Mucosa of descending colon (tissue), 3 donors: ENCODE measurements at regions not wholly inside any gene's neighbourhood (a gene's known extent, or its start where the extent isn't known, plus 50 kb on each side); places are given as distances from the start of the nearest gene placed in this dataset.

ENCODE experiments used
- ATAC-seq: fragments of 200-7000 bp; cut with Tn5 transposase; one replicate; pipeline ENCODE4 v1.9.1; 2020; ENCODE audit warnings: mild to moderate bottlenecking, moderate library complexity
- DNase-seq, 3 donors: peaks; one replicate each; pipeline ENCODE4 v3.0.0-alpha.2; 2020
- H3K36me3 ChIP-seq: fragments of 200-600 bp; one replicate; pipeline ENCODE4 v1.8.0; 2021; ENCODE audit warnings: low read depth, mild to moderate bottlenecking
- H3K4me1 ChIP-seq: fragments of 200-600 bp; one replicate; pipeline ENCODE4 v1.8.0; 2021; ENCODE audit warnings: low read depth, mild to moderate bottlenecking
- H3K4me3 ChIP-seq: fragments of 200-600 bp; one replicate; pipeline ENCODE4 v1.8.0; 2021; ENCODE audit warnings: mild to moderate bottlenecking
- H3K9me3 ChIP-seq: fragments of 200-600 bp; one replicate; pipeline ENCODE4 v1.8.0; 2021; ENCODE audit warnings: mild to moderate bottlenecking
- CTCF ChIP-seq: fragments of 200-600 bp; IDR thresholded peaks from one replicate; pipeline ENCODE4 v1.8.0; 2022; ENCODE audit warnings: antibody characterized with exemption, mild to moderate bottlenecking
- intact Hi-C, 2 donors: fragments of 100-400 bp; cut with DNase I in 1 of 2; cut with micrococcal nuclease in 1 of 2; formaldehyde crosslinking; loops; one replicate each; pipeline versions ENCODE4 v1.11.0 to v1.11.1; 2022; cut with DNase I, micrococcal nuclease
- donor health status: DM: no; HTN: no; CAD: no; lungs with moderate emphysema.
- donor health status: DM: no; HTN: no; CAD: no.
- donor health status: DM: no; HTN: yes; CAD: no.

- ATAC-seq (no peak), DNase-seq (no peak)
- Histone ChIP-seq H3K4me3 (no peak overlapping the region), H3K36me3 (no peaks in the 10 kb centered on the region), H3K4me1 (no peaks in the 10 kb centered on the region), H3K9me3 (no peaks in the 10 kb centered on the region)
- TF ChIP-seq CTCF = no peak
- intact Hi-C loops = no loop called here
Measured at GRCh38 chr1:91621907-91622306, 121.3 kb downstream of the CDC7 start.

- peak; percentile 33 to 59 (median 48) for DNase-seq
- H3K4me1 ChIP-seq = no peaks in the 10 kb centered on the region
- ATAC-seq = no peak
- no peak for TF ChIP-seq CTCF
- H3K9me3 ChIP-seq = no peaks in the 10 kb centered on the region
- H3K36me3 ChIP-seq = no peaks in the 10 kb centered on the region
- H3K4me3 ChIP-seq = no peak overlapping the region
- intact Hi-C loops = no loop called here
Measured at GRCh38 chr1:91622616-91623015, 122.0 kb downstream of the CDC7 start.

GRCh38 chr1:91623020-91623419 is 122.4 kb downstream of the CDC7 start:
- DNase-seq (no peak), ATAC-seq (no peak)
- Histone ChIP-seq H3K36me3 (no peaks in the 10 kb centered on the region), H3K4me1 (no peaks in the 10 kb centered on the region), H3K9me3 (no peaks in the 10 kb centered on the region), H3K4me3 (no peak overlapping the region)
- intact Hi-C loops = no loop called here
- no peak for TF ChIP-seq CTCF

GRCh38 chr1:91624331-91624730 is 123.7 kb downstream of the CDC7 start:
- DNase-seq = no peak
- no peak overlapping the region for H3K4me3 ChIP-seq
- intact Hi-C loops = no loop called here

More at GRCh38 chr1:91624331-91624730, 123.7 kb downstream of the CDC7 start:
- ATAC-seq = no peak
- Histone ChIP-seq H3K36me3 (no peaks in the 10 kb centered on the region), H3K4me1 (no peaks in the 10 kb centered on the region), H3K9me3 (no peaks in the 10 kb centered on the region)
- TF ChIP-seq CTCF = no peak
